HCT116 (cell line): ENCODE measurements at regions not wholly inside any gene's neighbourhood (a gene's known extent, or its start where the extent isn't known, plus 50 kb on each side); places are given as distances from the start of the nearest gene placed in this dataset.
"Not testable (repeated sequence)": the region's sequence is repeated elsewhere in the genome, so short reads cannot be mapped to it uniquely, and the experiment has no call there.

Experiments used
- ATAC-seq: fragments of 200-7000 bp; cut with Tn5 transposase; 2 replicates; pipeline ENCODE4 v1.9.1; 2020; ENCODE audit warnings: mild to moderate bottlenecking, moderate library complexity
- BruUV-seq: library from RNA; stranded (reverse); fragments of 400-500 nt; replicated peaks from 2 replicates; lab custom pipeline; 2021; lab: Mats Ljungman, UMichigan
- CTCF ChIA-PET: fragments of 300-600 bp; sonication (Branson Sonifier 250); formaldehyde crosslinking; loops from one replicate; lab custom pipeline; 2021; ENCODE audit warnings: antibody characterized with exemption; lab: Charles Lee
- POLR2A ChIA-PET: fragments of 300-600, 350-600 bp; sonication (Branson Sonifier 250); formaldehyde crosslinking; loops from one replicate; lab custom pipeline; 2021; ENCODE audit warnings: antibody characterized with exemption; lab: Charles Lee
- RAD21 ChIA-PET, 2 experiments: fragments of 300-600 bp; sonication (Branson Sonifier 250); formaldehyde crosslinking; loops; one replicate each; lab custom pipeline; 2023; ENCODE audit warnings: low total read pairs in 2 of 2; ENCODE audit not compliant: uncharacterized antibody in 2 of 2, unreplicated experiment in 2 of 2, low non-redundant PET in 1 of 2; lab: Charles Lee
- DNase-seq: peaks from one replicate; pipeline ENCODE4 v3.0.0-alpha.2; 2010; ENCODE audit warnings: low read depth, low spot score
- H2AFZ ChIP-seq: fragments of 200-600 bp; shearing (Covaris generic), sonication (generic); 2 replicates; pipeline ENCODE4 v1.6.1; 2017; ENCODE audit warnings: low read depth, mixed run types, mixed read lengths, antibody characterized with exemption, low read length; ENCODE audit not compliant: poor library complexity, severe bottlenecking
- H3K27ac ChIP-seq: 2 replicates; pipeline ENCODE4 v1.5.1; 2012; ENCODE audit warnings: low read depth, low read length
- H3K27me3 ChIP-seq: fragments of 200-600 bp; sonication (generic); 2 replicates; pipeline ENCODE4 v1.6.1; 2016; ENCODE audit warnings: mixed run types, low read length, mixed read lengths; ENCODE audit not compliant: insufficient read depth
- H3K36me3 ChIP-seq, 2 experiments: fragments of 200-500 bp in 1 of 2; fragments of 200-600 bp in 1 of 2; sonication (Bioruptor generic) in 1 of 2; sonication (generic) in 1 of 2; 2 replicates each; pipeline versions ENCODE4 v1.5.1 to v1.6.1; 2014 to 2016; ENCODE audit warnings: low read length in 2 of 2, inconsistent platforms in 1 of 2, mixed read lengths in 1 of 2, mixed run types in 1 of 2; ENCODE audit not compliant: insufficient read depth in 2 of 2, control insufficient read depth in 1 of 2
- H3K4me1 ChIP-seq, 2 experiments: fragments of 200-600 bp in 1 of 2; sonication (generic) in 1 of 2; 2 replicates each; pipeline versions ENCODE4 v1.5.1 to v1.6.1; 2012 to 2017; ENCODE audit warnings: low read length in 2 of 2, inconsistent platforms in 1 of 2, mild to moderate bottlenecking in 1 of 2, mixed read lengths in 1 of 2, mixed run types in 1 of 2, moderate library complexity in 1 of 2; ENCODE audit not compliant: insufficient read depth in 2 of 2, control insufficient read depth in 1 of 2
- H3K4me2 ChIP-seq: fragments of 200-600 bp; sonication (generic); 2 replicates; pipeline ENCODE4 v1.6.1; 2017; ENCODE audit warnings: mixed run types, low read length, mixed read lengths
- H3K4me3 ChIP-seq, 2 experiments: fragments of 200-600 bp in 1 of 2; sonication (generic) in 1 of 2; replicated peaks in 1 of 2; 2 replicates each; pipeline ENCODE4 v1.5.1; 2011 to 2016; ENCODE audit warnings: low read length in 2 of 2, control low read depth in 1 of 2, low read depth in 1 of 2, mild to moderate bottlenecking in 1 of 2, mixed read lengths in 1 of 2, mixed run types in 1 of 2
- H3K79me2 ChIP-seq: fragments of 200-600 bp; sonication (generic); 2 replicates; pipeline ENCODE4 v1.6.1; 2017; ENCODE audit warnings: mild to moderate bottlenecking, mixed run types, low read length, moderate library complexity, mixed read lengths; ENCODE audit not compliant: insufficient read depth
- H3K9ac ChIP-seq: fragments of 200-600 bp; sonication (generic); 2 replicates; pipeline ENCODE4 v1.6.1; 2016; ENCODE audit warnings: low read length, mixed read lengths
- H3K9me2 ChIP-seq: fragments of 200-600 bp; sonication (generic), shearing (Covaris generic); 2 replicates; pipeline ENCODE4 v1.6.1; 2017; ENCODE audit warnings: mixed run types, mild to moderate bottlenecking, moderate library complexity; ENCODE audit not compliant: insufficient read depth
- H3K9me3 ChIP-seq, 2 experiments: fragments of 200-500 bp in 1 of 2; fragments of 200-600 bp in 1 of 2; sonication (Bioruptor generic) in 1 of 2; sonication (generic) in 1 of 2; 2 replicates each; pipeline ENCODE4 v1.6.1; 2014 to 2017; ENCODE audit warnings: low read length in 2 of 2, mixed read lengths in 2 of 2, inconsistent platforms in 1 of 2, low read depth in 1 of 2, mild to moderate bottlenecking in 1 of 2, mixed run types in 1 of 2, moderate library complexity in 1 of 2; ENCODE audit not compliant: control insufficient read depth in 1 of 2, insufficient read depth in 1 of 2
- H4K20me1 ChIP-seq: fragments of 200-600 bp; sonication (generic), shearing (Covaris generic); 2 replicates; pipeline ENCODE4 v1.6.1; 2017; ENCODE audit warnings: mixed run types, mild to moderate bottlenecking, moderate library complexity; ENCODE audit not compliant: insufficient read depth
- intact Hi-C: fragments of 100-400 bp; cut with micrococcal nuclease; formaldehyde crosslinking; loops from 2 replicates; pipeline ENCODE4 v1.10.0; 2022

DNA sequence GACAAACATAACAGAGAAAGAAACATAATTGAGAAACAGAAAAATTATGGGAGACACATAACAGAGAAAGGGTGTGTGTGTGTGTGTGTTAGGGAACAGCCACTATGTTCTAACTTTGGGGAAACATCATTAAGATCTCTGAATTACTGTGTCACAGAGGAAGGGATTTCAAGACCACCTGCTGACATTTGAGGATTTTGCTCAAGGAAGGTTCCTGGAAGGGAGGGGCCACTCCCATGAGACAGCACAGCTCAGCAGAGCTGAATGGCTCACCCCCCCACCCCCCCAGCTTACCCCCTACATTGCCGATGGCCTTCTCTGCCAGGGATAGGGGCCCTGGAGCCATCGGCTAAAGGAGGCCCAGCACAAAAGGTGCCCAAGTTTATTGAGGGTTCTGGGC, 124.6 kb upstream of the ZNF469 start:
- H3K4me1 ChIP-seq, result peaks cover 8 to 12% of the 10 kb centered on the region in 2 experiments; a peak in 3 of 4 replicates
- BruUV-seq, H3K9me3 ChIP-seq, H3K9me2 ChIP-seq, H3K9ac ChIP-seq, H4K20me1 ChIP-seq, H3K36me3 ChIP-seq, H3K79me2 ChIP-seq, H3K4me3 ChIP-seq, H3K27ac ChIP-seq, ATAC-seq, CTCF ChIA-PET, intact Hi-C loops, POLR2A ChIA-PET, DNase-seq, H3K4me2 ChIP-seq, H2AFZ ChIP-seq, H3K27me3 ChIP-seq, RAD21 ChIA-PET: not testable (repeated sequence)

DNA sequence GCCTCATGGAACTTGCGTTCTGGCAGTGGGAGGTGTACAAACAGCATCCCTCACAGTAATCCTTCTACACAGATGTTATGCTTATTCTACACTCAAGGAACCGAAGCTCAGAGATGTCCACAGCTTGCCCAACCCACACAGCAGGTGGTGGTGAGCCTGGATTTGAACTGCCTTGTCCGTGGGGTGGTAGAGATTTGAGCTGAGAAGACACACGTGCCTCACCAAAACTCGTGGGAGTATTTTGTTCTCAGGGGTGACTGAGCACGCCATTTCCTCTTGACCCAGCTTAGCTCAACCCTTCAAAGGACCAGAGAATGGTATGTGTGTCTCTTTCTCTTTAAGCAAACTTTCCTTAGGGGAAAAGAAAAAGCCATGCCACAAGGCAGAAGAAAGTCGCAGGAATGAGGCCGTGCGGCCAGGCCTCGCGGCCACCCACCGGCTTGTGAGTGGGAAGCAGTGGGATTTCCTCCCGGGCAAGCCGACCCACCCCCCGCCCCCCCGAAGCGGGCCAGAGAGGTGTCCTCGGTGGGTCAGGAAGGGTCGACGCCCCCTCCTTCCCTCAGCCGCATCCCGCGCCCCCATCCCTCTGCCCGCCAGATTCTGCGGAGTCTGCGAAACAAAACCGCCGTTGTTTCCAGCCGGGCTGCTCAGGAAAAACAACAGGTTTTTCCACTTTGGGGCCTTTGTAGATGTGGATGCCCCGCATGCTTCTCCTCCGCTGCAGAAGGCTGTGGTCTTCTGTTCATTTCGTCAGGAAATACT, 123.8 kb upstream of the ZNF469 start:
- H3K79me2 ChIP-seq, H3K9me3 ChIP-seq, CTCF ChIA-PET, RAD21 ChIA-PET, POLR2A ChIA-PET, H3K9ac ChIP-seq, H3K4me2 ChIP-seq, H3K27ac ChIP-seq, H3K9me2 ChIP-seq, intact Hi-C loops, H3K27me3 ChIP-seq, DNase-seq, BruUV-seq, ATAC-seq, H2AFZ ChIP-seq, H3K4me3 ChIP-seq, H4K20me1 ChIP-seq, H3K36me3 ChIP-seq: not testable (repeated sequence)
- H3K4me1 ChIP-seq, result peaks cover 9 to 12% of the 10 kb centered on the region in 2 experiments; a peak in 3 of 4 replicates

DNA sequence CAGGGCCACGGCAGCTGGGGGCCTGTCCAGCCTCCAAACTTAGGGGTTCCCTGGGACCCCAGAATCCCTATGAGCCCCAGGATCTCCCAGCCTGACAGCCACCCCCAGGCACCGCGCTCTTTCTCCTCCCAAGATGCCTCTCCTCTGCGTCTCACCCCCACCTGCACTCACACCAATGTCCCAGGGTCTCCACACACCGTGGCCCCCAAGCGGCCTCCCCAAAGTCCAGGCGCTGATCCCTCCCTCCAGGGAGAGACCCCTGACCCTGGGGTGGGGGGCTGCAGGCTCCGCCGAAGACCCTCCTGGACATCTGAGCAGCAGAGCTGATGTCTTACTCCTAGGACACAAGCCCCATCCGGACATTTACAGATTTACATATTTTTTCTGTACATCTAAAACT, 123.2 kb upstream of the ZNF469 start:
- BruUV-seq, H2AFZ ChIP-seq, H4K20me1 ChIP-seq, H3K79me2 ChIP-seq, H3K36me3 ChIP-seq, H3K4me3 ChIP-seq, H3K9ac ChIP-seq, RAD21 ChIA-PET, CTCF ChIA-PET, H3K27ac ChIP-seq, H3K27me3 ChIP-seq, POLR2A ChIA-PET, ATAC-seq, DNase-seq, H3K4me2 ChIP-seq, H3K9me2 ChIP-seq, intact Hi-C loops, H3K9me3 ChIP-seq: not testable (repeated sequence)
- H3K4me1 ChIP-seq, result peaks cover 13 to 16% of the 10 kb centered on the region in 2 experiments

DNA sequence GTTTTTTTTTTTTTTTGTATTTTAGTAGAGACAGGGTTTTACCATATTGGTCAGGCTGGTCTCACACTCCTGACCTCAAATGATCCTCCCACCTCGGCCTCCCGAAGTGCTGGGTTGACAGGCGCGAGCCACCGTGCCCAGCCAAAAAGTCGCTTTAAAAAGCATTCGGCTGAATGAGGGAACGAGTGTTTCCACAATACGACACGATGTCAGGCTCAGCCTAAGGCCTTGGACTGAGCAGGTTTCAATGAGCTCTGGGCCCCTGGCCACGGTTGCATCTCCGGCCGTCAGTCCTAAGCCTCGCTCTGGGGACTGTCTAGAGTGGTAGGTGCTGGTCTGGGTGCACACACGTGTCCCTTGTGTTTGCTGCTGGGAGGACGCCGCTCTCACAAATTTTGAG, 122.6 kb upstream of the ZNF469 start:
- H3K9me3 ChIP-seq, H3K36me3 ChIP-seq, POLR2A ChIA-PET, BruUV-seq, H3K79me2 ChIP-seq, RAD21 ChIA-PET, H3K4me3 ChIP-seq, DNase-seq, H3K27ac ChIP-seq, H3K9ac ChIP-seq, intact Hi-C loops, ATAC-seq, H4K20me1 ChIP-seq, H3K27me3 ChIP-seq, CTCF ChIA-PET, H3K4me2 ChIP-seq, H3K9me2 ChIP-seq, H2AFZ ChIP-seq: not testable (repeated sequence)
- peaks cover 16 to 22% of the 10 kb centered on the region in 2 experiments for H3K4me1 ChIP-seq
